NCI-H1930 (cell line): ENCODE measurements at regions not wholly inside any gene's neighbourhood (a gene's known extent, or its start where the extent isn't known, plus 50 kb on each side); places are given as distances from the start of the nearest gene placed in this dataset.
"Not testable (repeated sequence)": the region's sequence is repeated elsewhere in the genome, so short reads cannot be mapped to it uniquely, and the experiment has no call there.

Experiments
- DNase-seq, 2 experiments: peaks; one replicate each; lab custom pipeline; 2025; lab: John Stamatoyannopoulos, UW

- DNase-seq: no peak
Measured at GRCh38 chr4:62528874-62529273, 1328.7 kb downstream of the ADGRL3 start.

- DNase-seq: no peak
Measured at GRCh38 chr4:62526671-62527070, 1326.5 kb downstream of the ADGRL3 start.

- no peak for DNase-seq
Measured at GRCh38 chr4:62523256-62523655, 1323.1 kb downstream of the ADGRL3 start.

GRCh38 chr4:62522273-62522672, 1322.1 kb downstream of the ADGRL3 start:
- DNase-seq: no peak

GRCh38 chr4:62517716-62518115, 1317.6 kb downstream of the ADGRL3 start:
- DNase-seq: no peak

DNA sequence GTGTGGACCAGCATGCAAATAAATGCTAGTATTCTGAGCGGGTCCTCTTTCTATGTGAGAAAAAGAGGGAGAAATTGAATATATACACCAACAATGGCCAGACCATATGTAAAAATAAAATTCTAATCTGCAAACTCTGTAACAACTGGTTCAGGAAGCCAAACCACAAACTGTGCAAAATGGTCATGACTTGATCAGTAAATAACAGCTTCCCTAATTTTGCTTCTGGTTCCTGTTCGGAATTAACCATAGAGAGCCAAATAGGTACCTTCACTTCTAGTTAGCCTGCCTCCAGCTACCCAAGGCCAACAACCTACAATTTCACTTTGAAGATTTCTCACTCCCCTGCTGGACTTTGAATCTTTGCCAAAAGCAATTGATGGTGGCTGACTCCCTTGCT, 1313.2 kb downstream of the ADGRL3 start:
- no peak for DNase-seq

- DNase-seq: no peak
Measured at GRCh38 chr4:62512271-62512670, 1312.1 kb downstream of the ADGRL3 start.

DNA sequence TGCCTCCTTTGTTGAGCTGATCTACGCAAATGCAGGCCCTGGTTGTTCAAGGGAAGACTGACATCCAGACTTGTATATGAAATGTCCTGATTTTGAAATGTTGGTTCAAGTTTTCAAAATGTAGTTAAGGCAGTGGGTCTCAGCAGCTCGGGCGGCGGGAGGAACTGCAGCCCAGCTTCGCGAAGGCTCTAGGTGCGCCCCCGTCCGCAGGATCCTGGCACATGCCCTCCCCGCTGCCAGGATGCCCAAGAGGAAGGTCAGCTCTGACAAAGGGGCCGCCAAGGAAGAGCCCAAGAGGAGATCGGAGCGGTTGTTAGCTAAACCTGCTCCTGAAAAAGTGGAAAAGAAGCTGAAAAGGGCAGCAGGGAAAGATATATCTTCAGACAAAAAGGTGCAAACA, 1310.1 kb downstream of the ADGRL3 start:
- no peak for DNase-seq

DNA sequence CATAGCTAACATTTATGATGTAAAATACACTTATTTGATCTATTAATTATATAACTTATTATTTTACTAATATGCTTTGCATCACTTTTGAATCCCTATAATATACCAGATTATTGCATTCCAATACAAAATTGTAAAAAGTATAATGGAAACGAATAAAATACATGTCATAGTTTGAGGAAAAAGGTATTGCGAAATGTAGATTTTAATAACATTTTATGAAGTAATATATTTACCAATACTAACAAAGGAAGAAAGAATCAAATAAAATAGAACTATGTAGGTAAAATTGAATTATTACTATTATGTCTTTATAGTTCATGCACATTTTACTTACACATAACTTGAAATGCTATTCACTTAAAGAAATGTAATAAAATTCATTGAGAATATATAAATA, 1300.2 kb downstream of the ADGRL3 start:
- DNase-seq: no peak

DNA sequence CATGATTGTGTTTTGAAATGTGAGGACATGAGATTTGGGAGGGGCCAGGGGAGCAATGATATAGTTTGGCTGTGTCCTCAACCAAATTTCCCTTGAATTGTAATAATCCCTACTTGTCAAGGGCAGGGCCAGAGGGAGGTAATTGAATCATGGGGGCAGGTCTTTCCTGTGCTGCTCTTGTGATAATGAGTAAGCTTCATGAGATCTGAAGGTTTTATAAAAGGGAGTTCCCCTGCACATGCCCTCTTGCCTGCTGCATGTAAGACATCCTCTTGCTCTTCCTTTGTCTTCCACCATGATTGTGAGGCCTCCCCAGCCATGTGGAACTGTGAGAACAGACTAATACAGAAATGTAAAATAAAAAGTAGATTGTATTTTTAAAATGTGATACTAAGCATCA, 1294.9 kb downstream of the ADGRL3 start:
- no peak for DNase-seq

- DNase-seq: not testable (repeated sequence)
Measured at GRCh38 chr4:62491756-62492155, 1291.6 kb downstream of the ADGRL3 start.

DNA sequence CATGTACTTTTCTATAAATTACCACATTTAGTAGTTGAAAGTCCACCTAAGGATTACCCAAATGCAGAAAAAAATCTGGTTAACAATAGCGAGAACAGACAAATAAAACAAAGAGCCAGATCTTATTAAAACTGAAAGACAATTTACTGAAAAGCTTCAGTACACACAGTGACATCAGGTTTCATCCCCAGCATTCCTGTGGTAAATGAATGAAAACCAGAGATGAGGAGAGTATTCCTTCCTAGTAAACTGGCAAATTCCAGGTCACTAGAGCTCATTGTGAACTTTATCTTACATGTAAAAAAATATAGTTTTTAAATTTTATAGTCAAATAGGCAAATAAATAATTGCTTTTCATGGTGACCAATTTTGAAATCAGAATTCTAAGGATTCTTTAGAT, 1290.5 kb downstream of the ADGRL3 start:
- DNase-seq: no peak

DNA sequence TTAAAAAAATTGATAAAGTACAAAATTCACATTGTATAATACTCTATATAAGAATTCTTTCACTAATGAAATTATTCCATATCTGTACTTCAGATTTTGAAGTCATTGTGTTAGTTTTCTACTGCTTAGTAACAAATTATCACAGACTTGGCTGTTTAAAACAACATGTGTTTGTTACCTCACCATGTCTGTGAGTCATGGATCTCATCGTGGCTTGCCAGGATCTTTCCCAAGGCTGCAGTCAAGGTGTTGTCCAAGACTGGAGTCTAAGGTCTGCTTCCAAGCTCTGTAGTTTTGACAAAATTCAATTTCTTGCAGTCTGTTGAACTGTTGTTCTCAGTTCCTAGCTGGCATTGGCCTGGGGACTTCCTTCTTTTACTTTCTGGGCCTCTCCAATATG, 1286.9 kb downstream of the ADGRL3 start:
- DNase-seq: no peak

GRCh38 chr4:62484357-62484756, 1284.2 kb downstream of the ADGRL3 start:
- no peak for DNase-seq

DNA sequence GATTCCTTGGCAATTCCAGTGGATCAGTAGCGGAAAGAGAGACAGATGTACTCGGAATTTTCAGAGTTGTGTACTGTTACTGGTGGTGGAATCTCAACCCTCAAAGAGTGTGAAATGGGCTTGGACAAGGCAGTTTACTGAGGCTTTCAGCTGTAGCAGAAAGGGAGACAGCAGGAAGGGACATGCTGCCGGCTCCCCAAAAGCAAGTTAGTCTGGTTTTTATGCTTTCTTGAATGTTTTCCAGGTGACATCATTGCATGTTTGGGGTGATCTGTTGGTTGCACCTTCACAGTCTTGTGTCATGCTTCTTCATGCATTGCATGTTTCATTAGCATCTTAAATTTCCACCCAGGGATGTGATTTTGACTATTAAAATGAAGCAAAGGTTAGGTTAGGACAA, 1282.2 kb downstream of the ADGRL3 start:
- DNase-seq: no peak

GRCh38 chr4:62475596-62475995, 1275.5 kb downstream of the ADGRL3 start:
- DNase-seq: no peak

- DNase-seq: no peak
Measured at GRCh38 chr4:62474802-62475201, 1274.7 kb downstream of the ADGRL3 start.

DNA sequence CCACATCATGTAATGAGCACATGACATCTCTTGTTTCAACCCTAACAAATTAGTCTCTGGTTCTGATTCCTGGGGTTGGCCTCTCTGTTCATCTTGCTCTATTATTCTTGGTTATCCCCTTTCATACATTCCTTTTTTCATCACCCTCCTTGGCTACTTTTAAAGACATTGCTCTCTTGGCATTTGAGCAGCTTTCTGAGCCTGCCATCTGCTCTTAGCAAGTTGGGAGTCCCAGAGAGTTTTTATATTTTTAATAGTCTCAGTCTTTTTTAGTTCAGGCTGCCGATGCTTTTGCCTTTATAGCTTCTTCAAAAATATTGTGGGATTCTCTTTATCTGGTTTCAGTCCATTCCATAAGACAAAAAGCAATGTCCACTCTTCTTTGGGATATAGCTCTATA, 1270.9 kb downstream of the ADGRL3 start:
- no peak for DNase-seq

- DNase-seq: no peak
Measured at GRCh38 chr4:62470421-62470983, 1270.4 kb downstream of the ADGRL3 start.

DNA sequence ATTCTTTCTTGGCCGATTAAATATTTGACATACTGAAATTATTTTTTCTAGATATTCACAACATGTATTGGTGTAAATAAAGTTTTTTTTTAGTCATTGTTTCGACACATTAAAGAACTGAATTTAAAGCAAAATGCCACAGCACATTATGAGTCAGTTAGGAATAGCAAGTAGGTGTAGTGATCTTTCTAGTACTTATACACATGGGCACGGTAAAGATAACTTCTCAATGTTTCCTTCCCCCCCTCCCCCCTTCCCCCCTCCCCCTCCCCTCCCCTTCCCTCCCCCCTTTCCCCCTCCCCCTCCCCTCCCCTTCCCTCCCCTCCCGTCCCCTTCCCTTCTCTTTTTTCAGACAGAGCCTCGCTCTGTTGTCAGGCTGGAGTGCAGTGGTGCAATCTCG, 1269.9 kb downstream of the ADGRL3 start:
- no peak for DNase-seq

DNA sequence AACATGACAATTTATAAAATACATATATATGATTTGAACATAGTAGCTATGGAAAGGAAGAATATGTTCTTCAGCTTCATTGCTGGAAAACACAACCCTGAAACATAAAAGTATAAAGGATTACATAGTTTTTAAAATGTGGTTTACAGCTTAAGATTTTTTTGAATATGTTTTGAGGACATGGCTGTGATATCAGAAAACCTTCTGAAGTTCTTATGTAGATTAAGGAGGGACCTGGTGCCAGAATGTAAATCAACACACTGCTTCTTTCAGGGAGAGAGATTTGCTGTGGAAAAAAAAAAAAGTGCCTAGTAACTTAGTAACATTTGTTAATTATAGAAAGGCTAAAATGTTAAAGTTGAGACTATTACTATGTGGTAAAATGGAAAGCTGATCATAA, 1261.8 kb downstream of the ADGRL3 start:
- DNase-seq: no peak

DNA sequence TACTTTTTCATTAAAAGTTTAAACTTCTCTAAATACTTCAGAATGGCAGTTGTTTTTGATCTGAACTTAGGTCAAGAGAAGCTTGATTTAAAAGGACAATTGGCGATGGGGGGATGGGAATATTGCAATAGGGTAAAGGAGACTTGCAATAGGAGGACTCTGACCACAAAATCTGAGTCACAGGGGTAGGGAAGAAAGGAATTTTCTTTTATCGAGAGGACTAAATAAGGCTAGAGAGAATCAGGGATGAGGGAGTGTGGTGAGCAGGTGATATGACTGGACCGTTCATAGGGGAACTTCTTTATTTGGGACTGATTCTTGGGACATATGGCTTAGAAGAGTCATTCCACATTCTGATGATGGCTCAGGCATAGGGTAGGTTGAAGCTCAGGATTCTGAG, 1260.2 kb downstream of the ADGRL3 start:
- no peak for DNase-seq

GRCh38 chr4:62457356-62457755, 1257.2 kb downstream of the ADGRL3 start:
- no peak for DNase-seq

GRCh38 chr4:62455871-62456270, 1255.7 kb downstream of the ADGRL3 start:
- no peak for DNase-seq

DNA sequence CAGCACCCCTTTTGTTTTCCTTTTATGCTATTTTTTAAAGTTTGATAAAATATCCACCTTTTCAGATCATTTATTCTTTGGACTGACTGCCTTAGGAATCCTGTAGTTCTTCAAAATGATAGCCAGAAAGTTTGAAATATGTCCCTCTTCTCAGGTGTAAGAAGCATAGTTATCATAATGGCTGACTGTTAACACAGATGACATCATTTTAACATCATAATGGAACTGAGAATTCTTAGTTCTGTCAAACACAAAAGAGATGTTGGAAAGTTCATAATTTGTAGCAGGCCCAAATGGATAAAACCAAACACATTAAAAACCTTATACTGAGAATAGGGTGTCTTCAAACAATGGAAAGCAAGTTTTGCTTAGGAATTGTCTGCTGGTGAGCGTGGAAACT, 1254.4 kb downstream of the ADGRL3 start:
- no peak for DNase-seq
